ENCODE measurements at regions not wholly inside any gene's neighbourhood (a gene's known extent, or its start where the extent isn't known, plus 50 kb on each side); places are given as distances from the start of the nearest gene placed in this dataset.
"Not testable (repeated sequence)": the region's sequence is repeated elsewhere in the genome, so short reads cannot be mapped to it uniquely, and the experiment has no call there.

- no peak overlapping the region for H3K4me3 ChIP-seq (ENCODE audit: low read depth, low read length)
- no peaks in the 10 kb centered on the region for H3K9me3 ChIP-seq
- no peaks in the 10 kb centered on the region for H3K36me3 ChIP-seq
- no peak for TF ChIP-seq CTCF (IDR thresholded peaks at IDR 0.05; ENCODE audit: low read depth, low read length)
- no peaks in the 10 kb centered on the region for H3K27me3 ChIP-seq
- peak; percentile 43 for DNase-seq
- H3K4me1 ChIP-seq = peaks cover 7% of the 10 kb centered on the region; the same call in 1 of the 2 replicates
Measured at GRCh38 chr12:131425112-131426075, 285.5 kb upstream of the SFSWAP start.

GRCh38 chr12:131428091-131428685 lies 282.7 kb upstream of the SFSWAP start:
- DNase-seq = no peak
- TF ChIP-seq CTCF (IDR thresholded peaks at IDR 0.05; ENCODE audit: low read depth, low read length) = no peak
- Histone ChIP-seq H3K4me1 (peaks cover 7% of the 10 kb centered on the region; the same call in 1 of the 2 replicates), H3K4me3 (ENCODE audit: low read depth, low read length) (no peak overlapping the region), H3K36me3 (no peaks in the 10 kb centered on the region), H3K27me3 (no peaks in the 10 kb centered on the region), H3K9me3 (no peaks in the 10 kb centered on the region)

- H3K4me3 ChIP-seq (ENCODE audit: low read depth, low read length); DNase-seq; H3K9me3 ChIP-seq; H3K4me1 ChIP-seq; H3K36me3 ChIP-seq; H3K27me3 ChIP-seq: not testable (repeated sequence)
Measured at GRCh38 chr12:131429221-131429620, 281.7 kb upstream of the SFSWAP start.

- H3K4me1 ChIP-seq; H3K36me3 ChIP-seq; H3K4me3 ChIP-seq (ENCODE audit: low read depth, low read length); H3K27me3 ChIP-seq; H3K9me3 ChIP-seq; DNase-seq: not testable (repeated sequence)
Measured at GRCh38 chr12:131429697-131430096, 281.2 kb upstream of the SFSWAP start.

GRCh38 chr12:131430158-131430742 lies 280.6 kb upstream of the SFSWAP start:
- Histone ChIP-seq H3K36me3 (no peaks in the 10 kb centered on the region), H3K27me3 (no peaks in the 10 kb centered on the region), H3K4me3 (ENCODE audit: low read depth, low read length) (no peak overlapping the region), H3K4me1 (peaks cover 7% of the 10 kb centered on the region; the same call in 1 of the 2 replicates), H3K9me3 (no peaks in the 10 kb centered on the region)
- DNase-seq = no peak
- no peak for TF ChIP-seq CTCF (IDR thresholded peaks at IDR 0.05; ENCODE audit: low read depth, low read length)

GRCh38 chr12:131431126-131431655 lies 279.7 kb upstream of the SFSWAP start:
- H3K36me3 ChIP-seq; H3K4me1 ChIP-seq; H3K9me3 ChIP-seq; DNase-seq; H3K27me3 ChIP-seq; H3K4me3 ChIP-seq (ENCODE audit: low read depth, low read length): not testable (repeated sequence)

GRCh38 chr12:131432532-131433260 lies 278.2 kb upstream of the SFSWAP start:
- Histone ChIP-seq H3K36me3 (no peaks in the 10 kb centered on the region), H3K9me3 (no peaks in the 10 kb centered on the region), H3K4me1 (no peaks in the 10 kb centered on the region), H3K4me3 (ENCODE audit: low read depth, low read length) (peak overlapping the region; percentile 39), H3K27me3 (no peaks in the 10 kb centered on the region)
- DNase-seq = no peak
- TF ChIP-seq CTCF (IDR thresholded peaks at IDR 0.05; ENCODE audit: low read depth, low read length) = no peak

Data from BE2C (cell line).